CMK (cell line): ENCODE measurements at regions not wholly inside any gene's neighbourhood (a gene's known extent, or its start where the extent isn't known, plus 50 kb on each side); places are given as distances from the start of the nearest gene placed in this dataset.
"Not testable (repeated sequence)": the region's sequence is repeated elsewhere in the genome, so short reads cannot be mapped to it uniquely, and the experiment has no call there.

Source experiments
- DNase-seq: peaks from one replicate; pipeline ENCODE4 v3.0.0-alpha.2; 2010; ENCODE audit warnings: low read depth

GRCh38 chr7:36038063-36038721, 114.9 kb upstream of the EEPD1 start:
- DNase-seq = no peak

GRCh38 chr7:36039243-36039642, 113.8 kb upstream of the EEPD1 start:
- DNase-seq = no peak

- DNase-seq = no peak
These were observed 113.4 kb upstream of the EEPD1 start for GRCh38 chr7:36039671-36040070.

GRCh38 chr7:36040679-36041078, 112.4 kb upstream of the EEPD1 start:
- no peak for DNase-seq

GRCh38 chr7:36044101-36044892, 108.8 kb upstream of the EEPD1 start:
- DNase-seq = no peak

- no peak for DNase-seq
These were observed 107.7 kb upstream of the EEPD1 start for GRCh38 chr7:36045326-36045725.

GRCh38 chr7:36045830-36046341, 107.2 kb upstream of the EEPD1 start:
- DNase-seq = no peak

GRCh38 chr7:36047091-36047658, 105.9 kb upstream of the EEPD1 start:
- DNase-seq = no peak

- DNase-seq = no peak
These were observed 104.7 kb upstream of the EEPD1 start for GRCh38 chr7:36048141-36048901.

GRCh38 chr7:36048902-36049240, 104.2 kb upstream of the EEPD1 start:
- no peak for DNase-seq

GRCh38 chr7:36051501-36051900, 101.6 kb upstream of the EEPD1 start:
- DNase-seq = no peak

GRCh38 chr7:36053589-36053988, 99.5 kb upstream of the EEPD1 start:
- no peak for DNase-seq

GRCh38 chr7:36054637-36055036, 98.4 kb upstream of the EEPD1 start:
- no peak for DNase-seq

- DNase-seq = no peak
These were observed 97.8 kb upstream of the EEPD1 start for GRCh38 chr7:36055207-36055606.

GRCh38 chr7:36057323-36057722, 95.7 kb upstream of the EEPD1 start:
- DNase-seq = no peak

GRCh38 chr7:36058020-36058592, 94.9 kb upstream of the EEPD1 start:
- no peak for DNase-seq

- not testable (repeated sequence) for DNase-seq
These were observed 92.7 kb upstream of the EEPD1 start for GRCh38 chr7:36060388-36060787.

GRCh38 chr7:36062154-36062815, 90.8 kb upstream of the EEPD1 start:
- DNase-seq = no peak

- DNase-seq = no peak
These were observed 88.4 kb upstream of the EEPD1 start for GRCh38 chr7:36064676-36065075.

GRCh38 chr7:36065563-36066342, 87.3 kb upstream of the EEPD1 start:
- not testable (repeated sequence) for DNase-seq

GRCh38 chr7:36066343-36066664, 86.8 kb upstream of the EEPD1 start:
- DNase-seq = no peak
